H1 (cell line): ENCODE measurements at regions not wholly inside any gene's neighbourhood (a gene's known extent, or its start where the extent isn't known, plus 50 kb on each side); places are given as distances from the start of the nearest gene placed in this dataset.

ENCODE experiments used
- CTCF ChIA-PET: fragments of 300-600 bp; sonication (Branson Sonifier 250); formaldehyde crosslinking; loops from one replicate; lab custom pipeline; 2021; ENCODE audit not compliant: partially characterized antibody; lab: Charles Lee
- POLR2A ChIA-PET: fragments of 300-600 bp; sonication (Branson Sonifier 250); formaldehyde crosslinking; loops from one replicate; lab custom pipeline; 2021; ENCODE audit warnings: inconsistent platforms; ENCODE audit not compliant: partially characterized antibody; lab: Charles Lee
- DNase-seq, 2 experiments: peaks; one replicate each; pipeline versions ENCODE4 v3.0.0 to v3.0.0-alpha.2; 2010 to 2022; ENCODE audit warnings: low spot score in 2 of 2, low read depth in 1 of 2, mixed read lengths in 1 of 2
- FAIRE-seq: peaks from 2 replicates; lab custom pipeline; 2011; peaks lifted over from hg19 to GRCh38; lab: Jason Lieb, UNC
- H2AFZ ChIP-seq: 2 replicates; pipeline ENCODE4 v1.8.1; 2012; ENCODE audit warnings: low read length, inconsistent platforms
- H2AK5ac ChIP-seq: 2 replicates; pipeline ENCODE4 v1.6.1; 2013; ENCODE audit warnings: low read depth, low read length
- H2BK120ac ChIP-seq: replicated peaks from 2 replicates; pipeline ENCODE3; 2013; ENCODE audit warnings: low read depth, low read length, inconsistent platforms
- H2BK12ac ChIP-seq: 2 replicates; pipeline ENCODE4 v1.6.1; 2013; ENCODE audit warnings: low read depth, low read length
- H2BK15ac ChIP-seq: 2 replicates; pipeline ENCODE4 v1.6.1; 2013; ENCODE audit warnings: low read length
- H2BK20ac ChIP-seq: 2 replicates; pipeline ENCODE4 v1.6.1; 2013; ENCODE audit warnings: low read length
- H2BK5ac ChIP-seq: 2 replicates; pipeline ENCODE4 v1.6.1; 2013; ENCODE audit warnings: low read depth, low read length
- H3K14ac ChIP-seq: 2 replicates; pipeline ENCODE4 v1.6.1; 2013; ENCODE audit warnings: inconsistent platforms; ENCODE audit not compliant: insufficient read length
- H3K18ac ChIP-seq: 2 replicates; pipeline ENCODE4 v1.6.1; 2013; ENCODE audit warnings: low read length; ENCODE audit errors: extremely low read depth
- H3K23ac ChIP-seq: 2 replicates; pipeline ENCODE4 v1.6.1; 2013; ENCODE audit warnings: inconsistent platforms; ENCODE audit not compliant: insufficient read length
- H3K23me2 ChIP-seq: 2 replicates; pipeline ENCODE4 v1.6.1; 2013; ENCODE audit warnings: low read depth, low read length
- H3K27ac ChIP-seq: 2 replicates; pipeline ENCODE4 v1.6.1; 2011; ENCODE audit warnings: low read depth, low read length, inconsistent platforms
- H3K27me3 ChIP-seq, 4 experiments: replicated peaks in 1 of 4; 1 replicate in 1 of 4; 2 replicates in 3 of 4; pipeline versions ENCODE4 v1.6.1 to v1.8.1; 2011 to 2013; ENCODE audit warnings: low read length in 3 of 4, mild to moderate bottlenecking in 3 of 4, inconsistent platforms in 2 of 4, mixed read lengths in 2 of 4, moderate library complexity in 1 of 4; ENCODE audit not compliant: control insufficient read depth in 3 of 4, insufficient read depth in 3 of 4; ENCODE audit errors: extremely low read depth in 1 of 4
- H3K36me3 ChIP-seq, 4 experiments: 2 replicates each; pipeline versions ENCODE4 v1.6.1 to v1.8.1; 2011 to 2013; ENCODE audit warnings: mild to moderate bottlenecking in 4 of 4, low read length in 3 of 4, moderate library complexity in 2 of 4, control low read depth in 1 of 4, inconsistent platforms in 1 of 4; ENCODE audit not compliant: insufficient read depth in 4 of 4, control insufficient read depth in 2 of 4
- H3K4ac ChIP-seq: replicated peaks from 2 replicates; pipeline ENCODE3; 2013; ENCODE audit warnings: low read length, low read depth, mixed read lengths, inconsistent platforms; ENCODE audit not compliant: insufficient read length
- H3K4me1 ChIP-seq, 4 experiments: replicated peaks in 1 of 4; 1 replicate in 1 of 4; 2 replicates in 3 of 4; pipeline versions ENCODE4 v1.6.1 to v1.8.1; 2011 to 2013; ENCODE audit warnings: low read length in 3 of 4, inconsistent platforms in 2 of 4, mixed read lengths in 1 of 4; ENCODE audit not compliant: insufficient read depth in 4 of 4, control insufficient read depth in 3 of 4
- H3K4me2 ChIP-seq, 2 experiments: 2 replicates each; pipeline versions ENCODE4 v1.6.1 to v1.8.1; 2011 to 2013; ENCODE audit warnings: low read depth in 2 of 2, low read length in 2 of 2, control low read depth in 1 of 2, inconsistent platforms in 1 of 2, mild to moderate bottlenecking in 1 of 2; ENCODE audit not compliant: insufficient read depth in 1 of 2
- H3K4me3 ChIP-seq, 4 experiments: fragments of 200-600, 300-600 bp in 1 of 4; sonication (generic), shearing (Covaris generic), sonication (Bioruptor Twin) in 1 of 4; 2 replicates each; pipeline versions ENCODE4 v1.5.1 to v1.8.1; 2011 to 2016; ENCODE audit warnings: low read length in 4 of 4, low read depth in 3 of 4, control low read depth in 2 of 4, inconsistent platforms in 2 of 4, mild to moderate bottlenecking in 2 of 4, mixed read lengths in 1 of 4, moderate library complexity in 1 of 4; ENCODE audit not compliant: insufficient read depth in 2 of 4; ENCODE audit errors: extremely low read depth in 1 of 4
- H3K56ac ChIP-seq: replicated peaks from 2 replicates; pipeline ENCODE3; 2013; ENCODE audit warnings: low read depth, mild to moderate bottlenecking, mixed read lengths, low read length, inconsistent platforms; ENCODE audit not compliant: insufficient read length
- H3K79me1 ChIP-seq: 2 replicates; pipeline ENCODE4 v1.6.1; 2013; ENCODE audit warnings: low read depth, low read length, control low read depth
- H3K79me2 ChIP-seq, 2 experiments: 2 replicates each; pipeline versions ENCODE4 v1.6.1 to v1.8.1; 2012 to 2013; ENCODE audit warnings: low read length in 2 of 2, mild to moderate bottlenecking in 2 of 2, inconsistent platforms in 1 of 2; ENCODE audit not compliant: insufficient read depth in 2 of 2, control insufficient read depth in 1 of 2
- H3K9ac ChIP-seq, 4 experiments: replicated peaks in 1 of 4; 1 replicate in 1 of 4; 2 replicates in 3 of 4; pipeline versions ENCODE4 v1.6.1 to v1.8.1; 2011 to 2013; ENCODE audit warnings: low read depth in 3 of 4, low read length in 3 of 4, control low read depth in 2 of 4, mild to moderate bottlenecking in 2 of 4, moderate library complexity in 2 of 4, inconsistent platforms in 1 of 4; ENCODE audit errors: extremely low read depth in 1 of 4
- H3K9me3 ChIP-seq, 2 experiments: 2 replicates each; pipeline versions ENCODE4 v1.6.1 to v1.8.1; 2012 to 2013; ENCODE audit warnings: mild to moderate bottlenecking in 2 of 2, moderate library complexity in 2 of 2, control low read depth in 1 of 2, inconsistent platforms in 1 of 2, low read depth in 1 of 2, low read length in 1 of 2, mixed read lengths in 1 of 2; ENCODE audit not compliant: insufficient read depth in 2 of 2
- H4K20me1 ChIP-seq, 2 experiments: replicated peaks in 1 of 2; 2 replicates each; pipeline versions ENCODE3 to v1.8.1; 2011 to 2013; ENCODE audit warnings: inconsistent platforms in 2 of 2, low read length in 2 of 2, mild to moderate bottlenecking in 1 of 2; ENCODE audit not compliant: insufficient read depth in 2 of 2, control insufficient read depth in 1 of 2
- H4K5ac ChIP-seq: 2 replicates; pipeline ENCODE4 v1.6.1; 2013; ENCODE audit warnings: low read length, low read depth, mixed read lengths, inconsistent platforms; ENCODE audit not compliant: insufficient read length
- H4K8ac ChIP-seq: 2 replicates; pipeline ENCODE4 v1.8.0; 2013; ENCODE audit warnings: mild to moderate bottlenecking, moderate library complexity, low read length, inconsistent platforms; ENCODE audit not compliant: insufficient read depth; ENCODE audit errors: extremely low read depth
- H4K91ac ChIP-seq: replicated peaks from 2 replicates; pipeline ENCODE3; 2013; ENCODE audit warnings: low read length, mixed read lengths, inconsistent platforms; ENCODE audit not compliant: insufficient read length
- ASH2L ChIP-seq: fragments of 200-600, 300-600 bp; sonication (generic); IDR thresholded peaks from one replicate; pipeline ENCODE4 v1.7.1; 2017; ENCODE audit warnings: low read length
- BACH1 ChIP-seq: IDR thresholded peaks from 2 replicates; pipeline ENCODE4 v1.6.1; 2012; ENCODE audit warnings: low read length, improper control_type of control experiment
- BCL11A ChIP-seq, 2 experiments: IDR thresholded peaks; one replicate each; pipeline ENCODE4 v1.6.1; 2011; ENCODE audit warnings: low read depth in 2 of 2, low read length in 2 of 2, mild to moderate bottlenecking in 2 of 2
- BRCA1 ChIP-seq: IDR thresholded peaks from 2 replicates; pipeline ENCODE4 v1.6.1; 2012; ENCODE audit warnings: low read depth, low read length, improper control_type of control experiment
- CHD2 ChIP-seq: IDR thresholded peaks from 2 replicates; pipeline ENCODE4 v1.6.1; 2012; ENCODE audit warnings: low read length, improper control_type of control experiment
- E2F6 ChIP-seq: IDR thresholded peaks from 2 replicates; pipeline ENCODE4 v1.6.1; 2012; ENCODE audit warnings: inconsistent platforms
- GABPA ChIP-seq: IDR thresholded peaks from 2 replicates; pipeline ENCODE4 v1.6.1; 2011; ENCODE audit warnings: mild to moderate bottlenecking, low read length, moderate library complexity, borderline replicate concordance; ENCODE audit not compliant: insufficient read depth
- KDM4A ChIP-seq: IDR thresholded peaks from one replicate; pipeline ENCODE4 v1.7.1; 2012; ENCODE audit warnings: low read depth, mild to moderate bottlenecking, moderate library complexity, low read length, inconsistent platforms; ENCODE audit not compliant: severe bottlenecking
- POLR2A ChIP-seq, 2 experiments: IDR thresholded peaks; 1 replicate in 1 of 2; 2 replicates in 1 of 2; pipeline ENCODE4 v1.6.1; 2011; ENCODE audit warnings: low read depth in 2 of 2, low read length in 2 of 2, mild to moderate bottlenecking in 2 of 2; ENCODE audit errors: control extremely low read depth in 1 of 2
- SRF ChIP-seq: IDR thresholded peaks from 2 replicates; pipeline ENCODE4 v1.6.1; 2011; ENCODE audit warnings: mild to moderate bottlenecking, low read depth, low read length, moderate library complexity
- USF2 ChIP-seq: IDR thresholded peaks from 2 replicates; pipeline ENCODE4 v1.6.1; 2011; ENCODE audit warnings: low read length, improper control_type of control experiment
- WGBS, 2 experiments: shearing (Covaris generic) in 1 of 2; methylation state at CpG; one replicate each; pipeline versions ENCODE4 v1.1.6 to v1.1.7; 2013 to 2015; ENCODE audit warnings: low lambda C conversion rate in 2 of 2, mixed read lengths in 2 of 2, inconsistent platforms in 1 of 2, low coverage in 1 of 2, missing lambda C conversion rate in 1 of 2; ENCODE audit not compliant: insufficient replicate concordance in 2 of 2, insufficient coverage in 1 of 2, insufficient read length in 1 of 2; ENCODE audit errors: extremely low coverage in 1 of 2, missing lambda C conversion rate in 1 of 2; 5-methylcytosine and 5-hydroxymethylcytosine counted together

GRCh38 chrY:7794441-7794840, 882.9 kb upstream of the AMELY start:
- Histone ChIP-seq H3K23me2 (no peaks in the 10 kb centered on the region), H3K4me2 (no peak overlapping the region), H2BK20ac (no peak overlapping the region), H2BK12ac (no peak overlapping the region), H3K4ac (no peak overlapping the region), H4K91ac (no peak overlapping the region), H3K23ac (no peak overlapping the region), H3K4me3 (no peak overlapping the region), H4K20me1 (no peaks in the 10 kb centered on the region), H2BK120ac (no peak overlapping the region), H4K8ac (no peak overlapping the region), H4K5ac (no peak overlapping the region), H2BK5ac (no peak overlapping the region), H3K27me3 (no peaks in the 10 kb centered on the region), H3K56ac (no peak overlapping the region), H3K36me3 (no peaks in the 10 kb centered on the region), H3K79me1 (no peaks in the 10 kb centered on the region), H3K14ac (no peak overlapping the region), H3K4me1 (no peaks in the 10 kb centered on the region), H3K27ac (no peak overlapping the region), H2AFZ (no peak overlapping the region), H3K79me2 (no peaks in the 10 kb centered on the region), H3K9ac (no peak overlapping the region), H3K18ac (no peak overlapping the region), H2BK15ac (no peak overlapping the region), H3K9me3 (no peaks in the 10 kb centered on the region), H2AK5ac (no peak overlapping the region)
- WGBS, 2 experiments = no CpG with 5 or more reads among the region's 1 CpG
- CTCF ChIA-PET = no interaction called here
- TF ChIP-seq E2F6 = no peak
- no peak for TF ChIP-seq BRCA1
- no peak for TF ChIP-seq USF2
- no peak for TF ChIP-seq CHD2
- no peak for TF ChIP-seq ASH2L
- no peak for TF ChIP-seq BCL11A (IDR thresholded peaks at IDR 0.05; ENCODE audit: low read depth in 2 of 2, low read length in 2 of 2)
- TF ChIP-seq GABPA = no peak
- TF ChIP-seq SRF = no peak
- TF ChIP-seq POLR2A (IDR thresholded peaks at IDR 0.05; ENCODE audit: control extremely low read depth in 1 of 2, low read depth in 2 of 2, low read length in 2 of 2) = no peak
- TF ChIP-seq BACH1 = no peak
- TF ChIP-seq KDM4A = no peak
- POLR2A ChIA-PET = no interaction called here
- no peak for DNase-seq
- no peak for FAIRE-seq
